Type B pancreatic cell (in vitro differentiated cells): ENCODE measurements at regions not wholly inside any gene's neighbourhood (a gene's known extent, or its start where the extent isn't known, plus 50 kb on each side); places are given as distances from the start of the nearest gene placed in this dataset.

Experiments
- DNase-seq: peaks from one replicate; pipeline ENCODE4 v3.0.0; 2021; ENCODE audit warnings: mixed read lengths; ENCODE audit not compliant: unreplicated experiment; ENCODE audit errors: extremely low spot score
- H3K27ac Mint-ChIP-seq: 2 replicates; pipeline ENCODE4 v1.8.0; 2021; ENCODE audit warnings: mild to moderate bottlenecking, mixed read lengths
- H3K27me3 Mint-ChIP-seq: 2 replicates; pipeline ENCODE4 v1.8.0; 2021; ENCODE audit warnings: mixed read lengths
- H3K36me3 Mint-ChIP-seq: 2 replicates; pipeline ENCODE4 v1.8.0; 2021; ENCODE audit warnings: mixed read lengths
- H3K4me1 Mint-ChIP-seq: one replicate; pipeline ENCODE4 v1.8.0; 2021; ENCODE audit warnings: mixed read lengths; ENCODE audit not compliant: unreplicated experiment
- H3K4me3 Mint-ChIP-seq: 2 replicates; pipeline ENCODE4 v1.8.0; 2021; ENCODE audit warnings: mild to moderate bottlenecking, mixed read lengths
- H3K9me3 Mint-ChIP-seq: 2 replicates; pipeline ENCODE4 v1.8.0; 2021; ENCODE audit warnings: mixed read lengths
- CTCF ChIP-seq: fragments of 200-600 bp; sonication (generic); conservative IDR thresholded peaks from 2 replicates; pipeline ENCODE4 v1.5.0; 2021; ENCODE audit warnings: antibody characterized with exemption, mild to moderate bottlenecking

- H3K27me3 Mint-ChIP-seq = no peaks in the 10 kb centered on the region
- no peak for TF ChIP-seq CTCF
- H3K4me1 Mint-ChIP-seq = peaks cover 3% of the 10 kb centered on the region
- H3K9me3 Mint-ChIP-seq = no peaks in the 10 kb centered on the region
- H3K4me3 Mint-ChIP-seq = no peak overlapping the region
- DNase-seq = no peak
- H3K27ac Mint-ChIP-seq = peak overlapping the region; percentile 42
- no peaks in the 10 kb centered on the region for H3K36me3 Mint-ChIP-seq
These were observed 1299.3 kb downstream of the BRD1 start for GRCh38 chr22:48528221-48528915.

GRCh38 chr22:48523761-48524160 is 1303.9 kb downstream of the BRD1 start:
- Mint-ChIP-seq H3K27ac (no peak overlapping the region), H3K4me1 (peaks cover 6% of the 10 kb centered on the region), H3K27me3 (no peaks in the 10 kb centered on the region), H3K9me3 (no peaks in the 10 kb centered on the region), H3K36me3 (no peaks in the 10 kb centered on the region), H3K4me3 (no peak overlapping the region)
- no peak for DNase-seq
- TF ChIP-seq CTCF = no peak

GRCh38 chr22:48523091-48523490 is 1304.6 kb downstream of the BRD1 start:
- TF ChIP-seq CTCF = no peak
- Mint-ChIP-seq H3K27me3 (no peaks in the 10 kb centered on the region), H3K9me3 (no peaks in the 10 kb centered on the region), H3K27ac (no peak overlapping the region), H3K4me3 (no peak overlapping the region), H3K36me3 (no peaks in the 10 kb centered on the region), H3K4me1 (peaks cover 3% of the 10 kb centered on the region)
- DNase-seq = no peak

- no peaks in the 10 kb centered on the region for H3K36me3 Mint-ChIP-seq
- TF ChIP-seq CTCF = no peak
- H3K27me3 Mint-ChIP-seq = no peaks in the 10 kb centered on the region
- no peaks in the 10 kb centered on the region for H3K9me3 Mint-ChIP-seq
- peaks cover 3% of the 10 kb centered on the region for H3K4me1 Mint-ChIP-seq
- no peak overlapping the region for H3K27ac Mint-ChIP-seq
- no peak overlapping the region for H3K4me3 Mint-ChIP-seq
- DNase-seq = no peak
These were observed 1305.4 kb downstream of the BRD1 start for GRCh38 chr22:48522271-48522670.

GRCh38 chr22:48520884-48521588 is 1306.6 kb downstream of the BRD1 start:
- DNase-seq = no peak
- Mint-ChIP-seq H3K27ac (no peak overlapping the region), H3K4me3 (no peak overlapping the region), H3K4me1 (peaks cover 3% of the 10 kb centered on the region), H3K9me3 (no peaks in the 10 kb centered on the region), H3K36me3 (no peaks in the 10 kb centered on the region), H3K27me3 (no peaks in the 10 kb centered on the region)
- TF ChIP-seq CTCF = peak; percentile 44
